Stimulated activated CD4-positive, alpha-beta T cell treated with anti-CD3 and anti-CD28 coated beads, Interleukin-12 subunit alpha, Interleukin-12 subunit beta, amount 100 ng/mL, for 4 hours (primary cell): ENCODE measurements at regions not wholly inside any gene's neighbourhood (a gene's known extent, or its start where the extent isn't known, plus 50 kb on each side); places are given as distances from the start of the nearest gene placed in this dataset.

Experiments used
- DNase-seq: peaks from one replicate; pipeline ENCODE4 v3.0.0-alpha.2; 2020

- no peak for DNase-seq
Measured at GRCh38 chr4:176843710-176844109, 51.0 kb upstream of the VEGFC start.

GRCh38 chr4:176844448-176844847 is 51.7 kb upstream of the VEGFC start:
- DNase-seq = no peak

DNA sequence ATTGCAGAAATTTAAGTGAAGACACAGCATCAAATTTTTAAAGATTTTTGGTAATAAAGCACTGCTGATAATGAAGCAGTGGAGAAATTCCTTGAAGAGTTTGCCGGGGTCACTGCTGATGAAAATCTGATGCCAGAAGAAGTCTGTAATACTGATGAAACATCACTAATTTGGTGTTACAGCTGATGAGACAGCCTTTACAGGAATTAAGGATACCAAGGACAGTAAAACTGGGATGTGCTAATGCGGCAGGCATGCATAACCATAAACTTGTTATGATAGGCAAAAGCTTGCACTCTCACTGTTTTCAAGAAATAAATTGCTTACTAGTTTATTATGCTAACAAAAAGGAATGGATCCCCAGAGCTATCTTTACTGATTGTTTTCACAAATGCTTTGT is 52.9 kb upstream of the VEGFC start:
- no peak for DNase-seq

GRCh38 chr4:176849076-176849475 is 56.4 kb upstream of the VEGFC start:
- DNase-seq = no peak

DNA sequence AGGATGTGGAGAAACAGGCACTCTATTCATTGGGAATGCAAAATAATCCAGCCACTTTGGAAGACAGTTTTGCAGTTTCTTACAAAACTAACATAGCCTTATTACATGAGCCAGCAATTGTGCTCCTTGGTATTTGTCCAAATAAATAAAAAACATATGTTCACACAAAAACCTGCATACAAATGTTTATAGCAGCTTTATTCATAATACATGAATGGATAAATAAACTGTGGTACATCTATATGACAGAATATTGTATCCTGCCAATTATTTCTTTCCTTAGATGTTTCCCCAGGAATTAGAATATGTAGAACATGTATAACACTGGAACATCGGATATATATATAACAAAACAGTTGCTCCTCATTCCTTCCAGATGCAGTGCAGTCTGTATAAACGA is 57.7 kb upstream of the VEGFC start:
- no peak for DNase-seq

- DNase-seq = no peak
Measured at GRCh38 chr4:176856421-176856820, 63.7 kb upstream of the VEGFC start.

DNA sequence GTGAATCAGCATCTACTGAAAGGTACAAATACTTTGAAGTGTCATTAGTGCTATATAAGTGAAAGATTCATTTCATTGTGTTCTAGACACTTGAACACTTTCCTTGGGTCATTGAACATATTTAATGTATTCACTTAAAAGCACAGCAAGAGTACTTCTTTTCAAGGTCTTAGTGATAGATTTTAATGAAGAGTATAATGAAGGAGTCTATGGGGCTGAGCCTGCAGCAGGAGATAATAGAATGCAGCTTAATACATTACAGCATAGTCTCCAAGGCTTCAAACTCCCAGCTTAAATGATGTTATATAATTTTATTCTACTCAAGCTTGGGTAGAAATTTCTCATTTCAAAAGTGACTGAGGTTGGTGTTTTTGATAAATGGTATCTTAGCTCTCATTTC is 66.1 kb upstream of the VEGFC start:
- no peak for DNase-seq

- DNase-seq = no peak
Measured at GRCh38 chr4:176864238-176864637, 71.5 kb upstream of the VEGFC start.

DNA sequence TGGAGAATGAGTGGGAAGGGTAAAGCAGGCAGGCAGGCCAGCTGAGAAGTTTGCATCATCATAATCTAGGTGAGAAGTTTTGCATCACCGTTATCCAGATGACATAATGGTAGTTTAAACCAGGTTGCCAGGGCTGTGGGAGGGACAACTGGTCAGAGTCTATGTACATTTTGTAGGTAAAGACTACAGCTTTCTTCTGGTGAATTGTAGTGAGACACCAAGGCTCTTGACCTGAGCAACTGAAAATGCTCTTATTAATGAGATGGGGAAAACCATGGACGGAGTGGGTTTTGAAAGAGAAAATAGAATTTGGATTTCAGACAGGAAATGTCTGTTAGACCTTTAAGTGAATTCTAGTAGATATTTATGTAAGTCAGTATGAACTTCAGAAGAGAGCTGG is 76.0 kb upstream of the VEGFC start:
- no peak for DNase-seq

DNA sequence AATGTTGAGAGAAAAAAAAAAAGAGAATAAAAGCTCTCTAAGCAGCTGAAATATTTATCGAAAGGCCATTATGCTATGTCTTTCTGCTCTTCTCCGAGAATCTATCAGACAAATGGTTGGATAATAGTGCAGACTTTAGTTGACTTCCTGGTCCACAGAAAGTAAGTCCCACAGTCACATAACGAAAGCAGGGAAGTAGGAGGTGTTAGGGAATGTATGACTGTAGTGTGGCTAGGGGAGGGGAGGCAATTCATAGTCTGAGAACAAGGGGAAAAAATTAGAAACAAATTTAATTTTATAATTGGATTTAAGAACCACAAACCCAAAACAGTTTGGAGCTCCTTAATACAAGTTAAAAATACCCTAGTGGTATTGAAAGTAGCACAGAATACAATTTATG is 79.7 kb upstream of the VEGFC start:
- no peak for DNase-seq

DNA sequence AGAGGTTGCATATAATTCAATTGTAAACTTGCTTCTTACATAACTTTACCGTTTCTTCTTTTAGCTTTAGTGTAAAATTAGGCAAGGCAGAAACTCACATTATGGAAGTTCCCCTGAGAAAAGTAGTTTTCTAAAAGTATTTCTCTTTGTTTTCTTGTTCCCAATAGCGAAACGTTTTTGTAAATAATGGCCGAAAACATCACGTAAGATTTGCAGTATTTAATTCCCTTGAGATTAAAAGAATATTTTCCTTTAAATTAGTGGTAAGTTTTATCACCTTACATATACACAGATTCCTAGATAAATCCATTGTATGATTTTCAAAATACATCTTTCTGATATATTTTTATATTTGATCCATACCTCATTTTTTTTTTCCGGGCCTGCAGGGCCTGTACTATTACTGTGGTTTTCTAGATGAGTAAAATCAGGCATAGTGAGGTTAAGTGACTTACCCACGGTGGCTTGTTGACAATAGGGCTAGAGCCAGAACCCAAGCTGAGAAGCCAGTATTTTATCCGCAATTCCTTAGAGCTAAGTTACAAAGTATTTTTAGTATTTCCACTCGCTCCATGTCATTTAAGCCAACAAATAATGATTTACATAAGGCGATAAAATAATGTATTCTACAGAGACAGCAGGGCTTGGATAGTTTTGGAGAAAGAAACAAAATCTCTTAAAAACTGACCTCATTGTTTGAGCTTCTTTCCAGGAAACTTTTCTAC is 82.2 kb upstream of the VEGFC start:
- no peak for DNase-seq

- no peak for DNase-seq
Measured at GRCh38 chr4:176875446-176875930, 82.8 kb upstream of the VEGFC start.

GRCh38 chr4:176879380-176880116 is 86.8 kb upstream of the VEGFC start:
- DNase-seq = no peak

DNA sequence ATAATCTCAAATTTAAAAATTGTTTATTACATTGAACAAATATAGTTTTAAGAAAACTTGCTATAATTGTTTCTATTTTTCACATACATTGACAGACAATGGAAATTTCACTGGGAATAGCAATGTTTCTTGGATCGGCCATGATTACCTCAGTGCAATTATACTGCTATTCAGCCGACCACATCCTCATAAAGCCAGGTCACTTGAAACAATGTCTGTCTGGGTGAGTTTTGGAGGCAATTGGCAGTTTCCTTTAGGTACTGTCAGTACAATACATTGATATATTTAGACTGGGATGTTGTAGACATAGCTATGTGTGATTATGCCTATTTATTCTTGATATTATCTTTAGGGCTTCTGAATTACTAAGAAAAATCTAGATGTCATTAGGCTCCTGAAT is 89.5 kb upstream of the VEGFC start:
- no peak for DNase-seq

DNA sequence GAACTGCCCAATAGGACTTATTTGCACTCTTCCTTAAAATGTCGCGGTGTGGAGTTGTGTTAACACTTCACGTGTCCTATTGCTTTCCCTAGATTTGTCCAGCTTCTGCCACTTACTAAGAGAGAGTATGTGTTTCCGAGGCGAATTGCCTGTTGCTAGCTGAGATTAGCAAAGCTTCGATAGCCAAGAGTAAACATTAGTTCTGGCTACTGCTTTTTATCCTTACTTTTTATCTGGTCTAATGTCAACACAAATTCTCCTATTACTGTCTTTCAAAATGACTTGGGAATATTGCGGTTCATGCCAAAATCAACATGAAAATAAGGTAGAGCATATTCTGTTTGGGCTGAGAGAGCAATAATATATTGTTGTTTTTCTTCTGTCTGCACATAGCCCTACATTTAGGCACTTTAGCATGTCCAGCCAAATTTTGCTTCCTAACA is 90.4 kb upstream of the VEGFC start:
- no peak for DNase-seq

DNA sequence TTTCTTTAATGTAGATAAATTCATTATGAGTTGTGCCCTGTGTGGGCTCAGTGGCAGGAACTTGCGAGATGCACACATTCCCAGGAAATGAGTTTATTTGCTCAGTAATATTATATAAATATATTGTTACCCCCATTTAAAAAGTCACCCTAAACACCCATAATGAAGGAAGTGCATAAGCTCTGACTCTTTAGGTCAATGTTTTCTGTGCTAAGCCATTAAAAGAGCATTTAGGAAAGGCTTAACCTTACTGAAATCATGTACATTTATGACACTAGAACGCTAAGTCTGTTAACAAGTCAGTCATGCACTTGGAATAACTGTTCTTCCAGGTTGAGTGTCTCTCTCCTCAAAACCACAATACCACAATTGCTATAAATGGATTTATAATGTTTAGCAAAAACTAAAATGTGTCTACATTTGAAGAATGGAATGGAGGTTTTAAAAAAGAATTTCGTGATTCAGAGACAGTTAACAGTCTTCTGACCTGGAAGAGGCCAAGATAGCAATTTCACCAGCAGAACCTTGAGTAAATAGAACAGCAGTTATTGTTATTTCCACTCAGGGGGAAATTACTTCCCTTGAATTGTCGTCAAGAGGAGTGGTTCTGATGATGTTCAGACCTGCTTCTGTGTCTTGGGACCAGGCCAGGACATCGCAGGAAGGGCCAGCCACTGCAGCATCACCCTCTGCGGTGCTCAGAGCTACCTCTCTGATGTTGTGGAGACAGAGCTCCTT is 91.1 kb upstream of the VEGFC start:
- DNase-seq = no peak

- no peak for DNase-seq
Measured at GRCh38 chr4:176885224-176885623, 92.5 kb upstream of the VEGFC start.

DNA sequence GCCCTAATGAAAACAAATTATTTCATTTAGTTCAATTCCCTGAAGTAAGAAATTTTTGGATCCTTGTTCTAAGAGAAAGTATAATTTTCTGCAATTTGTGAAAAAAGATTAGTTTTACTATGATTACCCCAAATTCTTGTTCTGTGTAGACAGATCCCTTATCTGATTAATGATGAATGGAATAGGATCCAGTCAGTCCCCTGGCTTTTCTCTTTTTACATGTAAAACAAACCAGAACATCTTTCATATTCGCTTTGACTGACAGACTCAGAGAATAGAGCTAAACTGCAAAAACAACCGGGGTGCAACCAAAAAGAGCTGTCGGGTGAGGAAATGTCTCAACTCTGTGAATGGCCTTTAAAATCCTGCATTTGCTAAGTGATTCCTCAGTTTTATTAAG is 93.4 kb upstream of the VEGFC start:
- no peak for DNase-seq

- no peak for DNase-seq
Measured at GRCh38 chr4:176889776-176890175, 97.1 kb upstream of the VEGFC start.

- no peak for DNase-seq
Measured at GRCh38 chr4:176894498-176894897, 101.8 kb upstream of the VEGFC start.

DNA sequence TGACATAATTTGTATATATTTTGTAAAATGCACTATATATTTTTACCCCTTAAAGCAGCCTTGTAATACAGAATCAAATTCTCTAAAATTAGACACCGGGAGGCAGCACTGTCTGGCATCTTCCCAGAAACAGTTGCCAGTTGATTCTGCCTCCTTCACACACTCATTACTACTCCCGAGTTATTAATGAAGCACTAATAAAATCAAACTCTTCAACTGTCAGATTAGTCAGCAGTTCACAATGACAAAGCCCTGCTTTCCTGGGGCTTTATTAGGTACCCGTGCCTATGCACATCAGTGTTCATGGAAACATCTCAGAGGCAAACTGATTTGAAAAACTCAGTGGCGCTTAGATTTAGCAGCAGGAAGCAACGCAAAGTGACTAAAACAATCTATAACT is 103.5 kb upstream of the VEGFC start:
- DNase-seq = no peak

- no peak for DNase-seq
Measured at GRCh38 chr4:176897226-176897625, 104.5 kb upstream of the VEGFC start.

DNA sequence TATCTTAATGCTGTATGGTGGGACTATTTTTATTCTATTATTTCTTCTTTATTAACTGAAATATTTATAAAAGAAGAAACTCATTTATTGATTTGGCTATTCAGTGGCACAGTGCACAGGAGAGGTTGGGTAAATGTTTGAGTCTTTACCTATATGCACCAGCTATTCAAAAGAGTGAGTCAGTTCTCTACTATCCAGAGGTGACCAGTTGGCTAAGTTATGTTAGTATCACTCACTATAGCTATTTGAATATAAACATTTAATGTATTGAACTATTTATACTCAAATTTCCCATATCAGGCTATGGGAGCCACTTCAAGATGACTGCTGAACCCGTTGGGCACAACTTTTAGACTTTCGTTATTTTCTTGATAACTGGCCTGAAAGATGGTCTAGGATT is 106.1 kb upstream of the VEGFC start:
- DNase-seq = no peak
